T-helper 2 cell treated with Interferon-gamma antibody and Interleukin-4, amounts not matched to agents 5 μg/mL and 100 μg/mL, for 36 hours (primary cell): ENCODE measurements at regions not wholly inside any gene's neighbourhood (a gene's known extent, or its start where the extent isn't known, plus 50 kb on each side); places are given as distances from the start of the nearest gene placed in this dataset.
"Not testable (repeated sequence)": the region's sequence is repeated elsewhere in the genome, so short reads cannot be mapped to it uniquely, and the experiment has no call there.

Source experiments
- DNase-seq: peaks from one replicate; pipeline ENCODE4 v3.0.0; 2021; ENCODE audit warnings: low spot score
- H3K27ac Mint-ChIP-seq: one replicate; pipeline ENCODE4 v1.8.0; 2021; ENCODE audit warnings: mild to moderate bottlenecking, mixed read lengths
- H3K27me3 Mint-ChIP-seq: one replicate; pipeline ENCODE4 v1.8.0; 2021; ENCODE audit warnings: low read depth, mixed read lengths
- H3K36me3 Mint-ChIP-seq: one replicate; pipeline ENCODE4 v1.8.0; 2021; ENCODE audit warnings: low read depth, mixed read lengths
- H3K4me1 Mint-ChIP-seq: one replicate; pipeline ENCODE4 v1.8.0; 2021; ENCODE audit warnings: low read depth, mixed read lengths
- H3K4me3 Mint-ChIP-seq: one replicate; pipeline ENCODE4 v1.8.0; 2022; ENCODE audit warnings: mild to moderate bottlenecking, moderate library complexity, mixed read lengths
- H3K9me3 Mint-ChIP-seq: one replicate; pipeline ENCODE4 v1.8.0; 2021; ENCODE audit warnings: mixed read lengths

DNA sequence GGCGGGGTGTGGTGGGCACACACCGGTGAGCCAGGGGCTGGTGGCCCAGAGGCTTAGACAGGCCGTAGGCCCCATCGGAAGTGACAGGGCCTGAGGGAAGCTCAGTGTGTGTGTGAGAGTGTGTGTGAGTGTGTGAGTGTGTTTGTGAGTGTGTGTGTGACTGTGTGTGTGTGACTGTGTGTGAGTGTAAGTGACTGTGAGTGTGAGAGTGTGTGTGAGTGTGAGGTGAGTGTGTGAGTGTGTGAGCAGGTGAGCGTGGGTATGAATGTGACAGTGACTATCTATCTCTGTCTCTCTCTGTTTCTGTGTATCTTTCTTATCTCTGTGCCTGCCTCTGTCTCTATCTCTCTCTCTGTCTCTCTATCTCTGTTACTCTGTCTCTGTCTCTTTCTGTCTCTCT is 171.6 kb downstream of the TMEM121 start:
- H3K36me3 Mint-ChIP-seq, H3K27ac Mint-ChIP-seq, DNase-seq, H3K9me3 Mint-ChIP-seq, H3K4me1 Mint-ChIP-seq, H3K27me3 Mint-ChIP-seq, H3K4me3 Mint-ChIP-seq: not testable (repeated sequence)

DNA sequence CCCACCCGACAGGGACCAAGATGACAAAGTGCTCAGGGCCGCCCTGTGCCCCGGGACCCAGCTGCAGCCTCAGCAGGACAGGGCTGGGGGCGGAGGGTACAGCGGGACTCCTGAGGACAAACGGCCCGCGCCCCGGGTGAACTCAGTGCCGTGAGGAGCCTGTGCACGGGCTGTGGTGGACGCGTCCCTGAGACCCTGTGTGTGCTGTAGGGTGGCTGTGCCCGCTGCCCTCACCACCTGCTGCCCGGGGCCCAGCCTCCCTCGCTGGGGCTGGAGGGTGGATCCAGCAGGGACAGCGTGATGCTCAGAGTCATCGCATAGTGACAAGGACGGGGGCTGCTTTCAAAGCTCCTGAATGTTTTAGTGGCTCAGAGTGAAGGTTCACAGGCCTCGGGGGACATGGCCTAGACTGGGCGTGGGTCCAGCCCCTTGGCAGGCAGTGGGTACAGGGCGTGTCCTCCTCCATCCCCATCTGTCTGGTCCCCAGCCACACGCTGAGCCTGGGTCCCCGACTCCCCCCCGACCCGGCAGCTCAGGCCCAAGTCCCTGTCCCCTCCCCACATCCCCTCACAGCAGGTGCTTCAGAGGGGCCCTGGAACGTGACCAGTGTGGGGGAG is 172.7 kb downstream of the TMEM121 start:
- H3K9me3 Mint-ChIP-seq, H3K27ac Mint-ChIP-seq, H3K27me3 Mint-ChIP-seq, H3K4me3 Mint-ChIP-seq, H3K36me3 Mint-ChIP-seq, H3K4me1 Mint-ChIP-seq, DNase-seq: not testable (repeated sequence)

DNA sequence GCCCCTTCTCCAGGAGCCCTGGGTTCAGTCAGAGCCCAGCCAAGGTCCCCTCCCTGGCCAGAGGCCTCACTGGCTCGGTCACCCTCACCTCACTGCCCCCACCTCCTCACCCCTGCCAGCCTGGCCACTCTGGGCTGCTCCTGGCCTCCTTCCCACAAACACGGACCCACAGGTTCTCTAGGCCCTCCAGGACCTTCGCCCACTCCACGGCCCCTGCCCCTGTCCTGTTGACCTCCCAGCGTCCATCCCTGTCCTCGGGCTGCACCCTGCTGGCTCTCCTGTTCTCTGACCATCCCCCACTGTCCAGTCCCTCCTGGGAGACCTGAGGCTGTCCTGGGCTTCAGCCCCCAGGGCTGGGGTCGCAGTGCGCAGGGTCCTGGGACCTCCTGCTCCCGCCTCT is 173.3 kb downstream of the TMEM121 start:
- not testable (repeated sequence) for H3K9me3 Mint-ChIP-seq, H3K27ac Mint-ChIP-seq, H3K27me3 Mint-ChIP-seq, H3K4me1 Mint-ChIP-seq, H3K4me3 Mint-ChIP-seq, H3K36me3 Mint-ChIP-seq, DNase-seq

DNA sequence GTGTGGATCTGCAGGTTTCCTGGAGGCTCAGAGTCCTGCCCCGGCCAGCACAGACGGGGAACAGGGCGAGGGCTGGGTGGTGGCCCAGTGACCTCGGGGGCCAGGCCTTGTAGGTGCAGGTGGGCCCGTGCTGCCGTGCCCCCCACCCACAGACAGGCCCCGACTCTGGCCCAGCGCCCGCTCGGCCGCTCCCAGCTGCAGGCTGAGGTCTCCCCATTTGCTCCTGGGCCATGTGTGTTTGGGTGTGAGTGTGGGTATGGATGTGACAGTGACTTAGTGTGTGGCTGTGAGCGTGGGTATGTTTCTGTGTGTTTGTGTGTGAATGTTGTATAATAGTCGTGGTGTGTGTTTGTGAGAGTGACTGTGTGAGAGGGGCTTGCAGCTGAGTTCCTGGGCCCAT is 173.8 kb downstream of the TMEM121 start:
- DNase-seq, H3K27me3 Mint-ChIP-seq, H3K4me3 Mint-ChIP-seq, H3K36me3 Mint-ChIP-seq, H3K27ac Mint-ChIP-seq, H3K4me1 Mint-ChIP-seq, H3K9me3 Mint-ChIP-seq: not testable (repeated sequence)

DNA sequence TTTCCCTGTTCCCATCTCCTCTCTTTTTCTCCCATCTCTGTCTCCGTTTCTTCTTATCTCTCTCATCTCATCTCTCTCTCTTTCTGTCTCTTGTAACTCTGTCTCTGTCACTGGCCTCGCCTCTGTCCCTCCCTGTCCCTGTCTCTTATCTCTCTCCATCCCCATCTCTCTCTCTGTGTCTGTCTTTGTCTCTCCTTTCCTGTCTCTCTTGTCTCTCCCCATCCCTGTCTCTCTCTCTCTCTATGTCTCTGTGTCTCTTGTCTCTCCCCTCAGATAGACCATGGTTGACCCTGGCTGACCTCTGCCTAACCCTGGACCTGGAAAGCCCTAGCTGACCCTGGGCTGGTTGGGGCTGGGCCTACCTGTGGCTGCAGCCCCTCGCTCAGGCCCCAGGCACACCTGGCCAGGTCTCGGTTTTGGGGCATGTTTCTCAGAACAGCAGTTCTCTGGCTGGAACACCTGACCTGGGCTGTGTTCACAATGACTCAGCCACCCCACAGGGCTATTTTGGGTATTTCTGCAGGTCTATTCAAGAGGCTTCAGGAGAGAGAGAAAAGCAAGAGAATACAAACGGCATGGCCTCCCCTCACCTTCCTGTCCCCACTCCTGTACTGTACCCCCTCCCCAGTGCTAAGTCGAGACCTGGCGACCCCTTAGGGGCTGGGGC is 174.4 kb downstream of the TMEM121 start:
- Mint-ChIP-seq H3K27me3 (no peaks in the 10 kb centered on the region), H3K9me3 (no peaks in the 10 kb centered on the region), H3K4me3 (no peak overlapping the region), H3K4me1 (no peaks in the 10 kb centered on the region), H3K27ac (no peak overlapping the region), H3K36me3 (no peaks in the 10 kb centered on the region)
- DNase-seq, result no peak

DNA sequence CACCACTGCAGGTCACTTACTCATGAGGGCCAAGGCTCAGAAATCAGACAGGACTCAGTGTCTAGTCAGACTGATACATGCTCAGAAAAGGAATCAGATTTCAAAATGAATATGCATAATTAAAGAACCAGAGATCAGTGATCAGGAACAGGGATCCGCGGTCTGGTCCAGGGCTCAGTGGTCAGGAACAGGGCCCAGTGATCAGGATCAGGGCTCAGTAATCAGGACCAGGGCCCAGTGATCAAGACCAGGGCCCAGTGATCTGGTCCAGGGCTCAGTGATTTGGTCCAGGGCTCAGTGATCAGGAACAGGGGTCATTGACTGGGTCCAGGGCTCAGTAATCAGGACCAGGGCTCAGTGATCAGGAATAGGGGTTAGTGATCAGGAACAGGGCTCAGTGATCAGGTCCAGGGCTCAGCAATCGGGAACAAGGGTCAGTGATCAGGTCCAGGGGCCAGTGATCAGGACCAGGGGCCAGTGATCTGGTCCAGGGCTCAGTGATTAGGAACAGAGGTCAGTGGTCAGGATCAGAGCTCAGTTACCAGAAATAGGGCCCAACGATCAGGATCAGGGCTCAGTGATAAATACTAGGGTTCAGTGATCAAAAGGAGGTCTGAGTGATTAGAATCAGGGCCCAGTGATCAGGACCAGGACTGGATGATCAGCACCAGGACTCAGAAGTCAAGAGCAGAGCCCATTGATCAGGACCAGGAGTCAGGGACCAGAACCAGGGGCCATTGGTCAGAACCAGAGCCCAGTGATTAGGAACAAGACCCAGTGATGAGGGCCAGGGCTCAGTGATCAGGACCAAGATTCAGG is 175.3 kb downstream of the TMEM121 start:
- DNase-seq, result no peak
- no peak overlapping the region for H3K4me3 Mint-ChIP-seq
- H3K27ac Mint-ChIP-seq, result no peak overlapping the region
- no peaks in the 10 kb centered on the region for H3K27me3 Mint-ChIP-seq
- H3K9me3 Mint-ChIP-seq, result no peaks in the 10 kb centered on the region
- no peaks in the 10 kb centered on the region for H3K4me1 Mint-ChIP-seq
- H3K36me3 Mint-ChIP-seq, result no peaks in the 10 kb centered on the region

DNA sequence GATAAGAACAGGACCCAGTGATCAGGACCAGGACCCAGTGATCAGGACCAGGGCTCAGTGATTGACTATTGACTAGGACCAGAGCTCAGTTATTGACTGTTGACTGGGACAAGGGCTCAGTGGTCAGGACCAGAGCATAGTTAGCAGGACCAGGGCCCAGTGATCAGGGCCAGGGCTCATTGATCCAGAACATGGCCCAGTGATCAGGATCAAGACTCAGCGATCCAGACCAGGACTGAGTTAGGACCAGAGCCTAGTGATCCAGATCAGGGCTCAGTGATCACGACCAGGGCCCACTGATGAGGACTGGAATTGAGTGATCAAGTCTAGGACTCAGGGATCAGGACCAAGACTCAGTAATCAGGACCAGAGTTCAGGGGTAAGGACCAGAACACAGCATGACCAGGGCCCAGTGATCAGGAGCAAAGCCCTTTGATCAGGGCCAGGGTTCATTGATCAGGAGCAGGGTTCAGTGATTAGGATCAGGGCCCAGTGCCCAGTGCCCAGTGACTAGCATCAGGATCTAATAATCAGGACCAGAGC is 176.0 kb downstream of the TMEM121 start:
- DNase-seq, result no peak
- Mint-ChIP-seq H3K9me3 (no peaks in the 10 kb centered on the region), H3K27me3 (no peaks in the 10 kb centered on the region), H3K4me3 (no peak overlapping the region), H3K27ac (no peak overlapping the region), H3K36me3 (no peaks in the 10 kb centered on the region), H3K4me1 (no peaks in the 10 kb centered on the region)

DNA sequence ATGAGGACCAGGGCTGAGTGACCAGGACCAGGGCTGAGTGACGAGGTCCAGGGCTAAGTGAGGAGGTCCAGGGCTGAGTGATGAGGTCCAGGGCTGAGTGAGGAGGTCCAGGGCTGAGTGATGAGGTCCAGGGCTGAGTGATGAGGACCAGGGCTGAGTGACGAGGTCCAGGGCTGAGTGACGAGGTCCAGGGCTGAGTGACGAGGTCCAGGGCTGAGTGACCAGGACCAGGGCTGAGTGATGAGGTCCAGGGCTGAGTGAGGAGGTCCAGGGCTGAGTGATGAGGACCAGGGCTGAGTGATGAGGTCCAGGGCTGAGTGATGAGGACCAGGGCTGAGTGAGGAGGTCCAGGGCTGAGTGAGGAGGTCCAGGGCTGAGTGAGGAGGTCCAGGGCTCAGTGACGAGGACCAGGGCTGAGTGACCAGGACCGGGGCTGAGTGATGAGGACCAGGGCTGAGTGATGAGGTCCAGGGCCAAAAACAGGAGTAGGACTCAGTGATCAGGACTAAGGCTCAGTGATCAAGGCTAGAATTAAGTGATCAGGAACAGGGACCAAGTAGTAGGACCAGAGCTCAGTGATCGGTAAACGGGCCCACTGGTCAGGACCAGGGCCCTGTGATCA is 176.8 kb downstream of the TMEM121 start:
- not testable (repeated sequence) for H3K9me3 Mint-ChIP-seq, H3K4me3 Mint-ChIP-seq, DNase-seq, H3K4me1 Mint-ChIP-seq, H3K27ac Mint-ChIP-seq, H3K27me3 Mint-ChIP-seq, H3K36me3 Mint-ChIP-seq

DNA sequence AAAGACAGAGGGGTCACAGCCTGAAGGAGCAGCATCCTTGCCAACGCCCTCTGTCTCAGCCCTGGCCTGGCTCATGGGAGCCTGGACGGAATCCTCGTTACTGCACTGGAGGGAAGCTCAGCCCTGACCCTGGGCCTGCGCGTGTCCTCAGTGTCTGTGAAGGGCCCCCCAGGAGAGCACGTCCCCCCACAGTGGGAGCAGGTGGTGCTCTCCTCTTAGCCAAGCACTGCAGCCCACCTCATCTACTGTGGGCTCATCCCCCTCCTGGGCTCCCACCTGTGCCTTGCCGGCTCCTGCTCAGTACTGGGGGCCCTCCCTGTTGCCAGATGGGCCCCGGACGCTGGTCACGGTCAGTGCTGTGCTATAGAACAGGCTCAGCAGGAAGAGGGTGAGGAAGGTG is 177.7 kb downstream of the TMEM121 start:
- not testable (repeated sequence) for DNase-seq, H3K4me1 Mint-ChIP-seq, H3K27me3 Mint-ChIP-seq, H3K27ac Mint-ChIP-seq, H3K9me3 Mint-ChIP-seq, H3K4me3 Mint-ChIP-seq, H3K36me3 Mint-ChIP-seq

DNA sequence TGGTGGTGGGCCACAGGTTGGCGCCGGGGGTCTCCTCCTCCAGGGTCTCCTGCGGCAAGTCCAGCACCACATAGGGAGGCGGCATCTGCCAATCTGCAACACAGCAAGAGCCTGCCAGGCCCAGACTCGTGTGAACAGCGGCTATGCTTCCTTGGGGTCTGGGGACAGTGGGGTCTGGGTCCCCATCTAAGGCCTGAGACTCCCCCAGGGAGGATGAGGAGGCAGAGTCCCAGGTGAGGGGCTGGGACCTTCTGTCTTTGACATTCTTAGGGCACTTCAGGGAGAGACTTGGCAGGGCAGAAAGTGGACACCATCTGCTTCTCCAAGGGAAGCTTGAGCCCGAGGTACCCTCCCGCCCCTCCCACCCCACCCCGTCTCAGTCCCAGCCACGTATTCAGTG is 178.1 kb downstream of the TMEM121 start:
- H3K9me3 Mint-ChIP-seq, result not testable (repeated sequence)

DNA sequence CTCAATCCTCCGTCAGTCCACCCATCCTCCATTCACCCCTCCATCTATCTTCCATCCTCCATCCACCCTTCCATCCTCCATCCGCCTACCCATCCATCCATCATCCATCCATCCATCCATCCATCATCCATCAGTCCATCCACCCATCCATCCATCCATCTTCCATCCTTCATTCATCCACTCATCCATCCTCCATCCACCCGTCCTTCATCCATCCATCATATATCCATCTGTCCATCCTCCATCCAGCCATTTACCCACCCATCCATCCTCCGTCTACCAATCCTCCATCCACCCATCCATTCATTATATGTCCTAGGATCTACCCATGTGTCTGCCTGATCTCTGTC is 179.1 kb downstream of the TMEM121 start:
- H3K27me3 Mint-ChIP-seq, H3K36me3 Mint-ChIP-seq, H3K4me3 Mint-ChIP-seq, H3K9me3 Mint-ChIP-seq, H3K4me1 Mint-ChIP-seq, DNase-seq, H3K27ac Mint-ChIP-seq: not testable (repeated sequence)

More for the DNA sequence above, 178.1 kb downstream of the TMEM121 start:
- H3K4me1 Mint-ChIP-seq, H3K36me3 Mint-ChIP-seq, DNase-seq, H3K4me3 Mint-ChIP-seq, H3K27ac Mint-ChIP-seq, H3K27me3 Mint-ChIP-seq: not testable (repeated sequence)

DNA sequence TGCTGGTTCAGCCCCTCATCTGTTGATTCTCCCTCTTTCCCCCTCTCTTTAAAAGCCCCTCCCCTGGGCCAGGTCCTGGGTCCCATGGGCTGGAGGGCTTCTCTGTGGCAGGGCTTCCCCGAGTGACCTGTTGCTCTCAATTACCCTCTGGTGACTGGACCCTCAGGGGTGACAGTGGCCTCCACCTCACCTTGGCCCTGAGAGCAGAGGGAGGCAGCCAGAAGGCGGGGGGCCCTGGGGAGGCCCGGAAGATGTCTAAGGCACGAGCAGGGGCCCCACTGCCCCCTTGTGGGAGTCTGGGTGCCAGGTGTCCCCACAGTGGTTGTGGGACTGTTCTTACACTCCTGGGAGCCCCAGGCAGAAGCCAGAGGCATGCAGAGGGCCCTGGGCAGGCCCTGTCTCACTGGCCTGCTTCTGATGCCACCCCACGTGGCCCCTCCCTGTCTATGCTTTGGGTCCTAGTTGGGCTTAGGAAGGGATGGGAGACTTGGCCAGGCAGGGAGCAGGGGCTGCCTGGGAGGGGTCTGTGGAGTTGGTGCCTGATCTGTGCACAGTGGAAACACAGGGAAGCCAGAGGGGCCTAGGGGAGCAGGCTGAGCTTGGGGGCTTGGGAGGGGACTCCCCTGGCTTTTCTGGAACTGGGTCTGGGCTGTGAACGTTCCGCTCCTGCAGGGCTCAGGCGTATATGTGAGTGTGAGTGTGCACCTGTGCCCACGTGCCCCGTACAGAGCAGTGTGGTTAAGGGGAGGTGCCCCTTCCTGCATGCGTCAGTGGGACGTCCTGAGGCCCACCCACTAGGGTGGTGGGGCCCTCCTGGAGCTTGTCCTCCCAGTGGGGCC is 179.7 kb downstream of the TMEM121 start:
- not testable (repeated sequence) for H3K4me3 Mint-ChIP-seq

DNA sequence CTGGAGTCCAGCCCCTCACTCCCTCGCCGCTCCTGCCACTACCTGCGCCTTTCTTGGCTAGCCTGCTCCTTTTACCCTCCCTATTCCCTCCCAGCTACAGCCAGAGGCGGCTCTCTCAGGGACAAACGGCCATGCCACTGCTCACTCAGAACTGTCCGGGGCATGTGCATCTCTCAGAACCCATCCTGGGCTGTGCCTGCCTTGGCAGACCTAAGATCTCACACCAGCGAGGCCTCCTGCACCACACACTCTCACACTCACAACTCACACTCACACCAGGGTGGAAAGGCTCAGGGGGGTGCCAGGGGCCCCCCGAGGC is 180.3 kb downstream of the TMEM121 start:
- H3K4me3 Mint-ChIP-seq, H3K27me3 Mint-ChIP-seq, H3K27ac Mint-ChIP-seq, DNase-seq, H3K4me1 Mint-ChIP-seq, H3K9me3 Mint-ChIP-seq, H3K36me3 Mint-ChIP-seq: not testable (repeated sequence)

More for the DNA sequence above, 179.7 kb downstream of the TMEM121 start:
- H3K36me3 Mint-ChIP-seq, H3K27me3 Mint-ChIP-seq, DNase-seq, H3K9me3 Mint-ChIP-seq, H3K27ac Mint-ChIP-seq, H3K4me1 Mint-ChIP-seq: not testable (repeated sequence)
